HG03025 (cell line): ENCODE measurements at regions not wholly inside any gene's neighbourhood (a gene's known extent, or its start where the extent isn't known, plus 50 kb on each side); places are given as distances from the start of the nearest gene placed in this dataset.
"Not testable (repeated sequence)": the region's sequence is repeated elsewhere in the genome, so short reads cannot be mapped to it uniquely, and the experiment has no call there.

ENCODE experiments used
- ATAC-seq: cut with Tn5 transposase; IDR thresholded peaks from one replicate; pipeline ENCODE4 v1.9.1; 2021; ENCODE audit warnings: mild to moderate bottlenecking, moderate library complexity; ENCODE audit not compliant: unreplicated experiment, low FRiP score

DNA sequence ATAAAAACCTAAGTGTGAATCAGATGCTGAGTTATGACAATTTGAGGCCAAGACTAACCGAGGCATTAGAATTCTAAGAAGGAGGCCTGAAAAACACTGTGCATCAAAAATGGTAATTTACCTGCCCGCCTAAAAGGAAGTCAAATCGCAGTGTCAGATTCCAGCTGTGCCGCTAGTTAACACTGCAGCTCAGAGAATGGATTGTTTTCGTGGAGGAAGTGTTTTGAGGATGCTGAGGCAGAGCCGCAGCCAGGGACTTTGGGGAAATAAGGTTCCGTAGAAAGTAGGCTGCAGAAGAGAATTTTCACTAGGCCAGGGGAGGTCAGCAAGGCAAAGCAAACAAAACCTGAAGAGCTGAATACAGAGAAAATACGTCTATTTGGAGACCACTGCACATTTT is 226.4 kb upstream of the ISL1 start:
- ATAC-seq = no peak

DNA sequence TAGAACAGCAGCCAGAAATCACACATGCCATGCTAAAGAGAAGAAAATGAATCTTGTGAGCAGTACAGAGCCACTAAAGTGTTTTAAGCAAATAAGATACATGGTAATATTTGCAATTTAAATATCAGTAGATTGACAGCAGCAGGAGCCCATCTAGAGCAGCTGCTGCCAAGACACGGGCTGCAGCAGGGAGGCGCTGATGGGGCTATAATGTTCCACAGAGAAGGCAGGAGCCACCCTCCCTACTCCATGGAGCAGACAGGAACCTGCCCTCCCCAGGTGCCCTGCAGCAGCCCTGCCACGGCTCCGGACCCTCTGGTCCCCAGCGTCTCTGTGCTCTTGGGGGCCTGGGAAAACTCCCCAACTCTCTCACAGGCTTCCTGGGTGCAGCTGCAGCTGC is 224.1 kb upstream of the ISL1 start:
- ATAC-seq = no peak

GRCh38 chr5:51159606-51160005 is 223.6 kb upstream of the ISL1 start:
- no peak for ATAC-seq

DNA sequence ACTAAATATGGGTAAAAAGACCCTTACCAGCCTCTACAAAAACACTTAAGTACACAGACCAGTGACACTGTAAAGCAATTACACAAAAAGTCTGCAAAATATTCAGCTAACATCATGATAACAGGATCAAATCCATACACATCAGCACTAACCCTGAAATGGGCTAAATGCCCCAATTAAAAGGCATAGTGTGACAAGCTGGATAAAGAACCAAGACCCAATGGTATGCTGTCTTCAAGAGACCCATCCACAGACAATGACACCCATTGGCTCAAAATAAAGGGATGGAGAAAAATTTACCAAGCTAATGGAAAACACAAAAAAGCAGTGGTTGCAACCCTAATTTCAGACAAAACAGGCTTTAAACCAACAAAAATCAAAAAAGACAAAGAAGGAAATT is 221.0 kb upstream of the ISL1 start:
- ATAC-seq = no peak

GRCh38 chr5:51165621-51166020 is 217.6 kb upstream of the ISL1 start:
- ATAC-seq = not testable (repeated sequence)

DNA sequence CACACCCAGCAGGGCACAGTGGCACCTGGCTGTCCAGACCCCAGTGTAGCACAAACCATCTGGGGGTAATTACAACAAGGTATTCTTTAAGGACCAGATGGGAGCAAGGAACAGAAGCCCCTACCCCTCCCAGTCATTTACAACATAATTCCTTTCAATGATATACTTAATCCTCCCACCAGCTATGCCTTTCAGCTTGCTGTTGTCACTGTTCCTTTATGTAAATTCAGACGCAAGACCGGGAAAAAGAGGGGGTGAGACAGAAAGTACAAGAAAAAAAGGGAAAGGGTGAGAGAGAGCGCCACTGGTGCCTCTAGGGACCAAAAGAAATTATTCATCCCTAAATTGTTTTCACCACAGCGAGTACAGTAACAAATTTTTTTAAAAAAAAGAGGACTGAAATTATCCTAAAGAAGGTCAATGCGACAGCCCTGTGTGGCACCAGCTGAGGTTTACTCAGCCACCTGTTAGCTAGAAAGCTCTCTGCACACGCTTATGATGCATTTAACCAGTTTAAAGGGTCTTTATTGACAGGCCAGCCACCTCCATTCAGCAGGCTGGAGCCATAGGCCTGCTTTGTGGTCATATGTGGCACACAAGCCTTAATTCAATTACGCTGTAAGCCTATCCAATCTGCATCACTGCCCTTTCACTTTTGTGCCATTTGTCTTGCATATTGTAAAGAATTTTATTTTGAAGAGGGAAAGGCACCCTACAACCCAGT is 210.2 kb upstream of the ISL1 start:
- no peak for ATAC-seq

DNA sequence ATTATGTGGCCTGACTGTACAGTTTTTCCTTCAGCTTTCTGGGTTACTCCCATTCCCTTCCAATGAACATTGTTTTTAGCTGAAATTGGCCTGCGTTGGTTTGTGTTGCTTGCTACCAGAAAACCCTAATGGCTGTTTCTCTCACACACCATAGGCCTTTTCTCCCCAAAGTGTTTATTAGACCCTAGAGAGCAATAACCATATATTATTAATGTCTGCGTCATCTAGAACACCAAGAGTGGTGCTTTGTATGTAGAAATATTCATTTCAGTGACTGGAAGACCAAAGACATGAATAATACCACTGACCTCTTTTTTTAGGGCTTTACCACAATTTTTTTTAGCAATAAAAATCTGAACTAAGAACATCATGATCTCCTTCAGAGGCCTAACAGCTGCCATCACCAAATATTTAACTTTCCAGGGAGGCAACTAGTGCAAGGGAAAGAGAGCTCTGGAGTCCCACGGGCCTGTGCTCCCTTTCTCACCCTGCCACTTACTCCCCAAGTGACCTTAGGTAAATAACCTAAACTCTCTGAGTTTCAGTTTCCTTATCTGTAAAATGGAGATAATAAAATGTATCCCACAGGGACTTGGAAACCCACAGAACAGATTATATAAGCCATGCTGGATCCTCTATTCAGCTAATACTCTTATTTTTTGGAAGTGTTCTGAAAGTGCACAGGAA is 201.9 kb upstream of the ISL1 start:
- no peak for ATAC-seq

GRCh38 chr5:51185850-51186329 is 197.4 kb upstream of the ISL1 start:
- ATAC-seq = no peak

DNA sequence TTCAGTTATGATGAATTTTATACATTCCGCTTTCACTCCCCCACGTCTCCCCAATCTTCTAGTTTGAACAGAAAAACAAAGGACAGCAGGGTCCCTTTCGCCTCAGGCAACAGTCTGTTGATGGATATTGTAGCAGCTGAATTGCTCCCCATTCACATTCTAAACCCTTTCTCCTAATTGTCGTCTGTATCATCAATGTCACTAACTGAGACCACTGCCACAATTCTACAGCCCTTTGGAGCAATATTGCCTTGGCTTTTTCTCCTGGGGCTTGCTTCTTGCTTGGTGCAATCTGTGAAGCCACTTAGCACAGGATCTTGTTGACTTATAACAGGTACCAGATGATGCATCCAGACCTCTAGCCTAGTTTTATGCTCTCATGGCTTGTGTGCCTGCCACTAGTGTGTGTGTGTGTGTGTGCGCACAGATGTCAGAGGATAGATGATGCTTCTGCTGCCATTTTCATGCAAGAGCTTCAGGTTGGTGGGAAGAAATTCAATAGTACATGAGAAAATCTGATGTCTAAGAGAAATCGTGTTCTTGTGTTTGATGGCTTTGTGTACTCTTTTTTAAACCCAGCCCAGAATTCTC is 195.2 kb upstream of the ISL1 start:
- ATAC-seq = no peak

DNA sequence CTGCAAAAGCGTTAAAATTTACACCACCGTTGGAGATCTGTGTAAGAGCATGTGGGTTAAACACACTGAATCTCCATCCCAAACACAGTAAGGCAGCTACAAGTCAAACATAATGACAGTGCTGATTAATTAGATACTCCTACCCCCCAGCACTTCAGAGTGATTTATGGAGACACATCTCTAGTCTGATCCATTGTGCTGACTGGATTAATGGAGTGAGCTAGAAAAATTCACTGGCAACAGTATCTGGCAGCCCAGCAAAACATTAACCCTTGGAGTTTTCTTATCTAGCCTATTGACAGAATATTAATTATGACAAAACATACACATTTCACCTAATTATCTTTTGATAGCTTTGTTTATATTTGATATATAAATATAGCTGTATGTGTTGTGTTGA is 188.6 kb upstream of the ISL1 start:
- ATAC-seq = no peak

DNA sequence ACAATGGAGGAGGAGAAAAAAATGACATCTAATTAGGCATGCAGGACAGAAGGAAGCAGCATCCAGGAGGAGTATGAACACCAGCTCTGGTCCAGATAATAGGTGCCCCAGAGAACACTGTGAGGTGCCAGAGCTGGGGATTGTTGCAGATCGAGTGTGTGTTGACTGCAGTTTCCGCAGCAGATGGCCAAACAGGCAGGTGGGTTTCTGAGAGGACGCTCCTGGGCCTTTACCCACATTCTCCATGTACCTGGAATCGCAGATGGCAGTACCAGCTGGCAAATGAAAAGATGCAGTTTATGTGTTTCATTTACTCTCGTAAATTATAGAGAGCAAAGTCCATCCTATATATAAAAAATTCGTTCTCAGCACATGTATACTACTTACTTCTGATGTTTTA is 182.2 kb upstream of the ISL1 start:
- no peak for ATAC-seq

GRCh38 chr5:51201708-51202107 is 181.5 kb upstream of the ISL1 start:
- ATAC-seq = no peak

- ATAC-seq = no peak
Measured at GRCh38 chr5:51202161-51202560, 181.1 kb upstream of the ISL1 start.

- no peak for ATAC-seq
Measured at GRCh38 chr5:51203598-51203997, 179.7 kb upstream of the ISL1 start.

DNA sequence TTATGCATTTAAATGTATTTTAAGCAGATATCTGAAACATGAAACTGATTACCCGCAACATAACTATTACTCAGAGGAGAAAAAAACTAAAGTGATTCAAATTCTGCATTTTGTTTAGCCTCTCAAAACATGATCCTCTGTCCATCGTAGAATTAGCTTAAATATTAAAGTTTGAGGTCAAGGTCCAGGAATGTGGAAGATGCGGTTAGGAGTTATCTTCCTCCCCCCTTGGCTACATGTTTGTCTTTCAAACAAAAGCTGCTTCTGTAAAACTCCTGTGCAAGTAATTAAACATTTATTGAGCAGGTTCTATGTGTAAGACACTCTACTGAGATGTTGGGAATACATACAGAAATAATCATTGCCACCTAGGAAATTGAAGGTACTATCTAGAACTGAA is 175.0 kb upstream of the ISL1 start:
- no peak for ATAC-seq

- no peak for ATAC-seq
Measured at GRCh38 chr5:51214746-51215145, 168.5 kb upstream of the ISL1 start.

DNA sequence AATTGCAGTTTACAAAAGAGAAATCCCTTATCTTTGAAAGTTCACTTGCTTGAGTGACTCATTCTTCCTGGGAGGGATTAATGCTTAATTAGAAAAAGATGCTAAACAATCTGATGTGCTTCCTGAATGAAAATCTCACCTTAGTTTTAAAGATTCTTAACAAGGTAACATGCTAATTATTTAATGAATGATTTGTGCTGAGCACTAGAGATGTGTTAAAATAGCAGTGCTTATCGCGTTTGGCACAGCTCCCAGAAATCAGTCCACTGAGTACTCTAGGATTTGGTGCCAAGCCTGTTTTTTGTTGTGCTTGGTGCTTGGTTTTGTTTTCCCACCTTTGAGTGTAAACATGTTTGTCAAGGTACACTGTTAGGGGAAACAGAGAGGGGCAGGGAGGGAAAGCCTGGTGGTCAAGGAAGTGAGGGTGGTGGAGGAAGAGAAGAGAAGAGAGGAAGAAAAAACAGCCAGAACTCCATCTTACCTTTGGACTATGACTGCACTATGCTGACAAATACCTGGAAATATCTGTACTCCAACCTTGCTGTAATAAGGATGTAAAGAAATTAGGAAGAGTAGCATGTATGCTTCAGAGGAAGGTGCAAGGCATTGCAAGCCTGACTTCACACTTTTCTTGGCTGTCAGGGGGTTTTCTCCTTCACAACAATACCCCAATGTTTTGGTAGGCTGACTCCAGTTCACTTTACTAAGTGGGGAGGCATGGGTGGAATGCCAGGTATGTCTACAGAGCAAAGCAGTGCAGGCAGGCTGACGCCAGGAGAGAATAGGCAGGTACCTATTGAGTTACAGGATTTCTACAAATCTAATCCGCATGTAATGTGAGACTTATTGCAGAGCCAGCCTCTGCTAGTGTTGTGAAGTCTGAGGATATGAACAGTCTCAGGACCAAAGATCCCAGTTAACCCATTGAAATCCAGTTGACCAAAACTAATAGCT is 157.2 kb upstream of the ISL1 start:
- no peak for ATAC-seq

- ATAC-seq = no peak
Measured at GRCh38 chr5:51227963-51228470, 155.2 kb upstream of the ISL1 start.

- no peak for ATAC-seq
Measured at GRCh38 chr5:51230336-51230735, 152.9 kb upstream of the ISL1 start.

GRCh38 chr5:51242456-51242855 is 140.8 kb upstream of the ISL1 start:
- ATAC-seq = no peak
